H1 (cell line): ENCODE measurements at regions not wholly inside any gene's neighbourhood (a gene's known extent, or its start where the extent isn't known, plus 50 kb on each side); places are given as distances from the start of the nearest gene placed in this dataset.

Experiments
- CTCF ChIA-PET: fragments of 300-600 bp; sonication (Branson Sonifier 250); formaldehyde crosslinking; loops from one replicate; lab custom pipeline; 2021; ENCODE audit not compliant: partially characterized antibody; lab: Charles Lee
- POLR2A ChIA-PET: fragments of 300-600 bp; sonication (Branson Sonifier 250); formaldehyde crosslinking; loops from one replicate; lab custom pipeline; 2021; ENCODE audit warnings: inconsistent platforms; ENCODE audit not compliant: partially characterized antibody; lab: Charles Lee
- DNase-seq, 2 experiments: peaks; one replicate each; pipeline versions ENCODE4 v3.0.0 to v3.0.0-alpha.2; 2010 to 2022; ENCODE audit warnings: low spot score in 2 of 2, low read depth in 1 of 2, mixed read lengths in 1 of 2
- FAIRE-seq: peaks from 2 replicates; lab custom pipeline; 2011; peaks lifted over from hg19 to GRCh38; lab: Jason Lieb, UNC
- H2AFZ ChIP-seq: 2 replicates; pipeline ENCODE4 v1.8.1; 2012; ENCODE audit warnings: low read length, inconsistent platforms
- H2AK5ac ChIP-seq: 2 replicates; pipeline ENCODE4 v1.6.1; 2013; ENCODE audit warnings: low read depth, low read length
- H2BK120ac ChIP-seq: replicated peaks from 2 replicates; pipeline ENCODE3; 2013; ENCODE audit warnings: low read depth, low read length, inconsistent platforms
- H2BK12ac ChIP-seq: 2 replicates; pipeline ENCODE4 v1.6.1; 2013; ENCODE audit warnings: low read depth, low read length
- H2BK15ac ChIP-seq: 2 replicates; pipeline ENCODE4 v1.6.1; 2013; ENCODE audit warnings: low read length
- H2BK20ac ChIP-seq: 2 replicates; pipeline ENCODE4 v1.6.1; 2013; ENCODE audit warnings: low read length
- H2BK5ac ChIP-seq: 2 replicates; pipeline ENCODE4 v1.6.1; 2013; ENCODE audit warnings: low read depth, low read length
- H3K14ac ChIP-seq: 2 replicates; pipeline ENCODE4 v1.6.1; 2013; ENCODE audit warnings: inconsistent platforms; ENCODE audit not compliant: insufficient read length
- H3K18ac ChIP-seq: 2 replicates; pipeline ENCODE4 v1.6.1; 2013; ENCODE audit warnings: low read length; ENCODE audit errors: extremely low read depth
- H3K23ac ChIP-seq: 2 replicates; pipeline ENCODE4 v1.6.1; 2013; ENCODE audit warnings: inconsistent platforms; ENCODE audit not compliant: insufficient read length
- H3K23me2 ChIP-seq: 2 replicates; pipeline ENCODE4 v1.6.1; 2013; ENCODE audit warnings: low read depth, low read length
- H3K27ac ChIP-seq: 2 replicates; pipeline ENCODE4 v1.6.1; 2011; ENCODE audit warnings: low read depth, low read length, inconsistent platforms
- H3K27me3 ChIP-seq, 4 experiments: replicated peaks in 1 of 4; 1 replicate in 1 of 4; 2 replicates in 3 of 4; pipeline versions ENCODE4 v1.6.1 to v1.8.1; 2011 to 2013; ENCODE audit warnings: low read length in 3 of 4, mild to moderate bottlenecking in 3 of 4, inconsistent platforms in 2 of 4, mixed read lengths in 2 of 4, moderate library complexity in 1 of 4; ENCODE audit not compliant: control insufficient read depth in 3 of 4, insufficient read depth in 3 of 4; ENCODE audit errors: extremely low read depth in 1 of 4
- H3K36me3 ChIP-seq, 4 experiments: 2 replicates each; pipeline versions ENCODE4 v1.6.1 to v1.8.1; 2011 to 2013; ENCODE audit warnings: mild to moderate bottlenecking in 4 of 4, low read length in 3 of 4, moderate library complexity in 2 of 4, control low read depth in 1 of 4, inconsistent platforms in 1 of 4; ENCODE audit not compliant: insufficient read depth in 4 of 4, control insufficient read depth in 2 of 4
- H3K4ac ChIP-seq: replicated peaks from 2 replicates; pipeline ENCODE3; 2013; ENCODE audit warnings: low read length, low read depth, mixed read lengths, inconsistent platforms; ENCODE audit not compliant: insufficient read length
- H3K4me1 ChIP-seq, 4 experiments: replicated peaks in 1 of 4; 1 replicate in 1 of 4; 2 replicates in 3 of 4; pipeline versions ENCODE4 v1.6.1 to v1.8.1; 2011 to 2013; ENCODE audit warnings: low read length in 3 of 4, inconsistent platforms in 2 of 4, mixed read lengths in 1 of 4; ENCODE audit not compliant: insufficient read depth in 4 of 4, control insufficient read depth in 3 of 4
- H3K4me2 ChIP-seq, 2 experiments: 2 replicates each; pipeline versions ENCODE4 v1.6.1 to v1.8.1; 2011 to 2013; ENCODE audit warnings: low read depth in 2 of 2, low read length in 2 of 2, control low read depth in 1 of 2, inconsistent platforms in 1 of 2, mild to moderate bottlenecking in 1 of 2; ENCODE audit not compliant: insufficient read depth in 1 of 2
- H3K4me3 ChIP-seq, 4 experiments: fragments of 200-600, 300-600 bp in 1 of 4; sonication (generic), shearing (Covaris generic), sonication (Bioruptor Twin) in 1 of 4; 2 replicates each; pipeline versions ENCODE4 v1.5.1 to v1.8.1; 2011 to 2016; ENCODE audit warnings: low read length in 4 of 4, low read depth in 3 of 4, control low read depth in 2 of 4, inconsistent platforms in 2 of 4, mild to moderate bottlenecking in 2 of 4, mixed read lengths in 1 of 4, moderate library complexity in 1 of 4; ENCODE audit not compliant: insufficient read depth in 2 of 4; ENCODE audit errors: extremely low read depth in 1 of 4
- H3K56ac ChIP-seq: replicated peaks from 2 replicates; pipeline ENCODE3; 2013; ENCODE audit warnings: low read depth, mild to moderate bottlenecking, mixed read lengths, low read length, inconsistent platforms; ENCODE audit not compliant: insufficient read length
- H3K79me1 ChIP-seq: 2 replicates; pipeline ENCODE4 v1.6.1; 2013; ENCODE audit warnings: low read depth, low read length, control low read depth
- H3K79me2 ChIP-seq, 2 experiments: 2 replicates each; pipeline versions ENCODE4 v1.6.1 to v1.8.1; 2012 to 2013; ENCODE audit warnings: low read length in 2 of 2, mild to moderate bottlenecking in 2 of 2, inconsistent platforms in 1 of 2; ENCODE audit not compliant: insufficient read depth in 2 of 2, control insufficient read depth in 1 of 2
- H3K9ac ChIP-seq, 4 experiments: replicated peaks in 1 of 4; 1 replicate in 1 of 4; 2 replicates in 3 of 4; pipeline versions ENCODE4 v1.6.1 to v1.8.1; 2011 to 2013; ENCODE audit warnings: low read depth in 3 of 4, low read length in 3 of 4, control low read depth in 2 of 4, mild to moderate bottlenecking in 2 of 4, moderate library complexity in 2 of 4, inconsistent platforms in 1 of 4; ENCODE audit errors: extremely low read depth in 1 of 4
- H3K9me3 ChIP-seq, 2 experiments: 2 replicates each; pipeline versions ENCODE4 v1.6.1 to v1.8.1; 2012 to 2013; ENCODE audit warnings: mild to moderate bottlenecking in 2 of 2, moderate library complexity in 2 of 2, control low read depth in 1 of 2, inconsistent platforms in 1 of 2, low read depth in 1 of 2, low read length in 1 of 2, mixed read lengths in 1 of 2; ENCODE audit not compliant: insufficient read depth in 2 of 2
- H4K20me1 ChIP-seq, 2 experiments: replicated peaks in 1 of 2; 2 replicates each; pipeline versions ENCODE3 to v1.8.1; 2011 to 2013; ENCODE audit warnings: inconsistent platforms in 2 of 2, low read length in 2 of 2, mild to moderate bottlenecking in 1 of 2; ENCODE audit not compliant: insufficient read depth in 2 of 2, control insufficient read depth in 1 of 2
- H4K5ac ChIP-seq: 2 replicates; pipeline ENCODE4 v1.6.1; 2013; ENCODE audit warnings: low read length, low read depth, mixed read lengths, inconsistent platforms; ENCODE audit not compliant: insufficient read length
- H4K8ac ChIP-seq: 2 replicates; pipeline ENCODE4 v1.8.0; 2013; ENCODE audit warnings: mild to moderate bottlenecking, moderate library complexity, low read length, inconsistent platforms; ENCODE audit not compliant: insufficient read depth; ENCODE audit errors: extremely low read depth
- H4K91ac ChIP-seq: replicated peaks from 2 replicates; pipeline ENCODE3; 2013; ENCODE audit warnings: low read length, mixed read lengths, inconsistent platforms; ENCODE audit not compliant: insufficient read length
- ATF2 ChIP-seq: IDR thresholded peaks from 2 replicates; pipeline ENCODE4 v1.6.1; 2012; ENCODE audit warnings: low read length, inconsistent platforms
- ATF3 ChIP-seq: IDR thresholded peaks from 2 replicates; pipeline ENCODE4 v1.6.1; 2011; ENCODE audit warnings: low read depth, mild to moderate bottlenecking, low read length; ENCODE audit not compliant: insufficient read depth
- CBX8 ChIP-seq: fragments of 300-800, 300-1000 bp; sonication (generic); IDR thresholded peaks from 2 replicates; pipeline ENCODE4 v1.7.1; 2016; ENCODE audit warnings: low read depth, low read length, borderline replicate concordance
- CEBPB ChIP-seq: IDR thresholded peaks from 2 replicates; pipeline ENCODE4 v1.6.1; 2012; ENCODE audit warnings: low read depth, low read length
- GABPA ChIP-seq: IDR thresholded peaks from 2 replicates; pipeline ENCODE4 v1.6.1; 2011; ENCODE audit warnings: mild to moderate bottlenecking, low read length, moderate library complexity, borderline replicate concordance; ENCODE audit not compliant: insufficient read depth
- HDAC6 ChIP-seq: IDR thresholded peaks from one replicate; pipeline ENCODE4 v1.7.1; 2012; ENCODE audit warnings: low read depth, mild to moderate bottlenecking, inconsistent platforms, low read length, moderate library complexity
- POLR2A ChIP-seq, 2 experiments: IDR thresholded peaks; 1 replicate in 1 of 2; 2 replicates in 1 of 2; pipeline ENCODE4 v1.6.1; 2011; ENCODE audit warnings: low read depth in 2 of 2, low read length in 2 of 2, mild to moderate bottlenecking in 2 of 2; ENCODE audit errors: control extremely low read depth in 1 of 2
- RNF2 ChIP-seq: fragments of 200-900, 300-1000 bp; sonication (generic); IDR thresholded peaks from 2 replicates; pipeline ENCODE4 v1.7.1; 2016; ENCODE audit warnings: borderline replicate concordance, low read depth, mild to moderate bottlenecking, antibody characterized with exemption, low read length; ENCODE audit not compliant: poor library complexity, severe bottlenecking; ENCODE audit errors: missing control alignments
- SIN3A ChIP-seq, 2 experiments: IDR thresholded peaks in 1 of 2; conservative IDR thresholded peaks in 1 of 2; 2 replicates each; pipeline ENCODE4 v1.6.1; 2011 to 2012; ENCODE audit warnings: low read length in 2 of 2, improper control_type of control experiment in 1 of 2, low read depth in 1 of 2, mild to moderate bottlenecking in 1 of 2
- USF2 ChIP-seq: IDR thresholded peaks from 2 replicates; pipeline ENCODE4 v1.6.1; 2011; ENCODE audit warnings: low read length, improper control_type of control experiment
- WGBS, 2 experiments: shearing (Covaris generic) in 1 of 2; methylation state at CpG; one replicate each; pipeline versions ENCODE4 v1.1.6 to v1.1.7; 2013 to 2015; ENCODE audit warnings: low lambda C conversion rate in 2 of 2, mixed read lengths in 2 of 2, inconsistent platforms in 1 of 2, low coverage in 1 of 2, missing lambda C conversion rate in 1 of 2; ENCODE audit not compliant: insufficient replicate concordance in 2 of 2, insufficient coverage in 1 of 2, insufficient read length in 1 of 2; ENCODE audit errors: extremely low coverage in 1 of 2, missing lambda C conversion rate in 1 of 2; 5-methylcytosine and 5-hydroxymethylcytosine counted together

GRCh38 chr1:187236199-187236598 lies 407.4 kb downstream of the PLA2G4A start:
- ChIA-PET POLR2A (no interaction called here), CTCF (no interaction called here)
- Histone ChIP-seq H3K27me3 (no peaks in the 10 kb centered on the region), H3K9me3 (no peaks in the 10 kb centered on the region), H3K23me2 (no peaks in the 10 kb centered on the region; the same call in 1 of the 2 replicates), H4K5ac (no peak overlapping the region), H3K79me1 (no peaks in the 10 kb centered on the region), H2AFZ (no peak overlapping the region), H3K27ac (no peak overlapping the region), H3K9ac (peak overlapping the region in 1 of 4 experiments; percentile 34; a peak in 1 of 7 replicates), H4K91ac (no peak overlapping the region), H4K8ac (no peak overlapping the region), H2BK5ac (no peak overlapping the region), H3K36me3 (no peaks in the 10 kb centered on the region), H3K4me1 (no peaks in the 10 kb centered on the region), H2BK20ac (no peak overlapping the region), H3K4me2 (no peak overlapping the region), H3K23ac (no peak overlapping the region), H2AK5ac (no peak overlapping the region), H3K56ac (no peak overlapping the region), H4K20me1 (no peaks in the 10 kb centered on the region), H3K14ac (no peak overlapping the region), H2BK15ac (no peak overlapping the region), H3K4ac (no peak overlapping the region), H3K4me3 (no peak overlapping the region), H2BK120ac (no peak overlapping the region), H2BK12ac (no peak overlapping the region), H3K79me2 (no peaks in the 10 kb centered on the region), H3K18ac (no peak overlapping the region)
- no peak for DNase-seq
- FAIRE-seq = no peak
- 100% methylated on average over 2 of the region's 2 CpGs; no CpG with 5 or more reads in 1 of the 2 experiments for WGBS, 2 experiments
- no peak for TF ChIP-seq USF2
- TF ChIP-seq HDAC6 = no peak
- TF ChIP-seq ATF3 = no peak
- no peak for TF ChIP-seq ATF2
- no peak for TF ChIP-seq POLR2A (IDR thresholded peaks at IDR 0.05; ENCODE audit: control extremely low read depth in 1 of 2, low read depth in 2 of 2, low read length in 2 of 2)
- no peak for TF ChIP-seq CEBPB
- TF ChIP-seq CBX8 = no peak
- no peak for TF ChIP-seq RNF2
- TF ChIP-seq SIN3A (conservative IDR thresholded peaks at IDR 0.05 in 1 of 2, IDR thresholded peaks at IDR 0.05 in 1 of 2; ENCODE audit: low read depth in 1 of 2, low read length in 2 of 2) = no peak
- no peak for TF ChIP-seq GABPA
